ENCODE measurements at regions not wholly inside any gene's neighbourhood (a gene's known extent, or its start where the extent isn't known, plus 50 kb on each side); places are given as distances from the start of the nearest gene placed in this dataset.
"Not testable (repeated sequence)": the region's sequence is repeated elsewhere in the genome, so short reads cannot be mapped to it uniquely, and the experiment has no call there.

- TF ChIP-seq CTCF (conservative IDR thresholded peaks at IDR 0.05; ENCODE audit: low read depth, low read length); MAZ (IDR thresholded peaks at IDR 0.05; ENCODE audit: borderline replicate concordance, low read depth, low read length); ELK1 (IDR thresholded peaks at IDR 0.05; ENCODE audit: borderline replicate concordance, low read depth, low read length); BHLHE40 (IDR thresholded peaks at IDR 0.05; ENCODE audit: low read depth, low read length): not testable (repeated sequence)
Observed at GRCh38 chr5:18736736-18737135, 1102.5 kb downstream of the TAF11L14 start.

All from IMR-90 (cell line).